Activated naive CD8-positive, alpha-beta T cell treated with anti-CD3 and anti-CD28 coated beads, Interleukin-2, amount 50 U/mL, for 24 hours (primary cell): ENCODE measurements at regions not wholly inside any gene's neighbourhood (a gene's known extent, or its start where the extent isn't known, plus 50 kb on each side); places are given as distances from the start of the nearest gene placed in this dataset.

Experiments used
- ATAC-seq: fragments of 150-1000 bp; cut with Tn5 transposase; one replicate; pipeline ENCODE4 v1.10.0; 2021
- DNase-seq: peaks from one replicate; pipeline ENCODE4 v3.0.0; 2021
- H3K27ac Mint-ChIP-seq: one replicate; pipeline ENCODE4 v1.8.0; 2021; ENCODE audit warnings: mild to moderate bottlenecking, mixed read lengths
- H3K27me3 Mint-ChIP-seq: one replicate; pipeline ENCODE4 v1.8.0; 2021; ENCODE audit warnings: mixed read lengths
- H3K36me3 Mint-ChIP-seq: one replicate; pipeline ENCODE4 v1.8.0; 2021; ENCODE audit warnings: low read depth, mixed read lengths
- H3K4me1 Mint-ChIP-seq: one replicate; pipeline ENCODE4 v1.8.0; 2021; ENCODE audit warnings: mixed read lengths
- H3K4me3 Mint-ChIP-seq: one replicate; pipeline ENCODE4 v1.8.0; 2021; ENCODE audit warnings: mild to moderate bottlenecking, moderate library complexity, mixed read lengths
- H3K9me3 Mint-ChIP-seq: one replicate; pipeline ENCODE4 v1.8.0; 2021; ENCODE audit warnings: mixed read lengths

GRCh38 chr17:63162406-63163157, 196.5 kb downstream of the TANC2 start:
- H3K36me3 Mint-ChIP-seq, result no peaks in the 10 kb centered on the region
- no peak overlapping the region for H3K4me3 Mint-ChIP-seq
- no peaks in the 10 kb centered on the region for H3K4me1 Mint-ChIP-seq
- ATAC-seq (no peak), DNase-seq (no peak)
- no peaks in the 10 kb centered on the region for H3K9me3 Mint-ChIP-seq
- no peak overlapping the region for H3K27ac Mint-ChIP-seq
- no peaks in the 10 kb centered on the region for H3K27me3 Mint-ChIP-seq

GRCh38 chr17:63163158-63163520, 197.1 kb downstream of the TANC2 start:
- H3K4me1 Mint-ChIP-seq, result no peaks in the 10 kb centered on the region
- no peak for ATAC-seq

GRCh38 chr17:63165400-63165799, 199.4 kb downstream of the TANC2 start:
- DNase-seq (no peak), ATAC-seq (no peak)
- no peaks in the 10 kb centered on the region for H3K9me3 Mint-ChIP-seq
- no peaks in the 10 kb centered on the region for H3K27me3 Mint-ChIP-seq
- H3K27ac Mint-ChIP-seq, result no peak overlapping the region
- H3K4me1 Mint-ChIP-seq, result no peaks in the 10 kb centered on the region
- no peak overlapping the region for H3K4me3 Mint-ChIP-seq
- no peaks in the 10 kb centered on the region for H3K36me3 Mint-ChIP-seq

More at GRCh38 chr17:63163158-63163520, 197.1 kb downstream of the TANC2 start:
- H3K27me3 Mint-ChIP-seq, result no peaks in the 10 kb centered on the region
- H3K27ac Mint-ChIP-seq, result no peak overlapping the region
- no peaks in the 10 kb centered on the region for H3K36me3 Mint-ChIP-seq
- no peaks in the 10 kb centered on the region for H3K9me3 Mint-ChIP-seq
- no peak for DNase-seq
- no peak overlapping the region for H3K4me3 Mint-ChIP-seq

- Mint-ChIP-seq H3K27me3 (no peaks in the 10 kb centered on the region), H3K36me3 (no peaks in the 10 kb centered on the region), H3K4me1 (no peaks in the 10 kb centered on the region), H3K27ac (no peak overlapping the region), H3K9me3 (no peaks in the 10 kb centered on the region), H3K4me3 (no peak overlapping the region)
- no peak for DNase-seq
- ATAC-seq, result no peak
Measured at GRCh38 chr17:63170795-63171194, 204.8 kb downstream of the TANC2 start.

GRCh38 chr17:63171428-63172393, 205.7 kb downstream of the TANC2 start:
- H3K9me3 Mint-ChIP-seq, result no peaks in the 10 kb centered on the region
- DNase-seq (no peak), ATAC-seq (no peak)
- no peaks in the 10 kb centered on the region for H3K4me1 Mint-ChIP-seq
- no peaks in the 10 kb centered on the region for H3K36me3 Mint-ChIP-seq
- no peak overlapping the region for H3K4me3 Mint-ChIP-seq
- H3K27me3 Mint-ChIP-seq, result no peaks in the 10 kb centered on the region
- H3K27ac Mint-ChIP-seq, result no peak overlapping the region

- no peaks in the 10 kb centered on the region for H3K27me3 Mint-ChIP-seq
- ATAC-seq, result no peak
- no peaks in the 10 kb centered on the region for H3K9me3 Mint-ChIP-seq
- no peak overlapping the region for H3K4me3 Mint-ChIP-seq
- no peaks in the 10 kb centered on the region for H3K36me3 Mint-ChIP-seq
- DNase-seq, result no peak
- no peak overlapping the region for H3K27ac Mint-ChIP-seq
- H3K4me1 Mint-ChIP-seq, result no peaks in the 10 kb centered on the region
Measured at GRCh38 chr17:63173450-63173849, 207.4 kb downstream of the TANC2 start.

GRCh38 chr17:63173903-63174302, 207.9 kb downstream of the TANC2 start:
- no peaks in the 10 kb centered on the region for H3K9me3 Mint-ChIP-seq
- no peaks in the 10 kb centered on the region for H3K36me3 Mint-ChIP-seq
- no peaks in the 10 kb centered on the region for H3K4me1 Mint-ChIP-seq
- no peak for DNase-seq
- H3K27me3 Mint-ChIP-seq, result no peaks in the 10 kb centered on the region
- no peak for ATAC-seq
- H3K27ac Mint-ChIP-seq, result no peak overlapping the region
- H3K4me3 Mint-ChIP-seq, result no peak overlapping the region

- H3K9me3 Mint-ChIP-seq, result no peaks in the 10 kb centered on the region
- no peaks in the 10 kb centered on the region for H3K4me1 Mint-ChIP-seq
- H3K4me3 Mint-ChIP-seq, result no peak overlapping the region
- ATAC-seq, result no peak
- H3K27ac Mint-ChIP-seq, result no peak overlapping the region
- H3K36me3 Mint-ChIP-seq, result no peaks in the 10 kb centered on the region
- H3K27me3 Mint-ChIP-seq, result no peaks in the 10 kb centered on the region
- DNase-seq, result no peak
Measured at GRCh38 chr17:63178530-63178929, 212.5 kb downstream of the TANC2 start.

GRCh38 chr17:63181856-63182255, 215.8 kb downstream of the TANC2 start:
- no peak for ATAC-seq
- Mint-ChIP-seq H3K36me3 (peaks cover 2% of the 10 kb centered on the region), H3K4me3 (no peak overlapping the region), H3K4me1 (no peaks in the 10 kb centered on the region), H3K9me3 (no peaks in the 10 kb centered on the region), H3K27me3 (no peaks in the 10 kb centered on the region), H3K27ac (no peak overlapping the region)
- DNase-seq, result no peak

- peaks cover 5% of the 10 kb centered on the region for H3K36me3 Mint-ChIP-seq
- DNase-seq (no peak), ATAC-seq (no peak)
- H3K9me3 Mint-ChIP-seq, result no peaks in the 10 kb centered on the region
- H3K4me1 Mint-ChIP-seq, result peaks cover 15% of the 10 kb centered on the region
- no peaks in the 10 kb centered on the region for H3K27me3 Mint-ChIP-seq
- no peak overlapping the region for H3K4me3 Mint-ChIP-seq
- no peak overlapping the region for H3K27ac Mint-ChIP-seq
Measured at GRCh38 chr17:63185420-63185819, 219.4 kb downstream of the TANC2 start.

GRCh38 chr17:63189082-63189481, 223.0 kb downstream of the TANC2 start:
- peaks cover 5% of the 10 kb centered on the region for H3K36me3 Mint-ChIP-seq
- ATAC-seq, result no peak
- no peaks in the 10 kb centered on the region for H3K27me3 Mint-ChIP-seq
- no peaks in the 10 kb centered on the region for H3K9me3 Mint-ChIP-seq
- H3K27ac Mint-ChIP-seq, result no peak overlapping the region
- no peak overlapping the region for H3K4me3 Mint-ChIP-seq
- H3K4me1 Mint-ChIP-seq, result peaks cover 22% of the 10 kb centered on the region
- DNase-seq, result no peak

- Mint-ChIP-seq H3K9me3 (no peaks in the 10 kb centered on the region), H3K4me3 (no peak overlapping the region), H3K4me1 (peaks cover 22% of the 10 kb centered on the region), H3K27ac (no peak overlapping the region), H3K27me3 (no peaks in the 10 kb centered on the region), H3K36me3 (peaks cover 5% of the 10 kb centered on the region)
- ATAC-seq (no peak), DNase-seq (no peak)
Measured at GRCh38 chr17:63189930-63190329, 223.9 kb downstream of the TANC2 start.

- Mint-ChIP-seq H3K36me3 (peaks cover 5% of the 10 kb centered on the region), H3K27me3 (no peaks in the 10 kb centered on the region), H3K4me3 (no peak overlapping the region), H3K9me3 (no peaks in the 10 kb centered on the region), H3K27ac (no peak overlapping the region), H3K4me1 (peaks cover 22% of the 10 kb centered on the region)
- no peak for DNase-seq
- ATAC-seq, result no peak
Measured at GRCh38 chr17:63190821-63191370, 224.9 kb downstream of the TANC2 start.

GRCh38 chr17:63191610-63192009, 225.6 kb downstream of the TANC2 start:
- peaks cover 4% of the 10 kb centered on the region for H3K36me3 Mint-ChIP-seq
- H3K9me3 Mint-ChIP-seq, result no peaks in the 10 kb centered on the region
- DNase-seq, result no peak
- H3K4me3 Mint-ChIP-seq, result no peak overlapping the region
- H3K27ac Mint-ChIP-seq, result no peak overlapping the region
- H3K4me1 Mint-ChIP-seq, result peaks cover 26% of the 10 kb centered on the region
- H3K27me3 Mint-ChIP-seq, result no peaks in the 10 kb centered on the region
- ATAC-seq, result no peak

- Mint-ChIP-seq H3K27me3 (no peaks in the 10 kb centered on the region), H3K4me3 (no peak overlapping the region)
Measured at GRCh38 chr17:63193827-63194226, 227.8 kb downstream of the TANC2 start.

More at GRCh38 chr17:63193827-63194226, 227.8 kb downstream of the TANC2 start:
- DNase-seq (no peak), ATAC-seq (no peak)
- Mint-ChIP-seq H3K4me1 (peaks cover 29% of the 10 kb centered on the region), H3K9me3 (no peaks in the 10 kb centered on the region), H3K27ac (no peak overlapping the region), H3K36me3 (peaks cover under 1% of the 10 kb centered on the region)
